DMS 273 (cell line): ENCODE measurements at regions not wholly inside any gene's neighbourhood (a gene's known extent, or its start where the extent isn't known, plus 50 kb on each side); places are given as distances from the start of the nearest gene placed in this dataset.
A peak's percentile ranks its signal among the peaks of the same experiment; 100 is the strongest.

ENCODE experiments used
- DNase-seq: peaks from one replicate; lab custom pipeline; 2025; ENCODE audit not compliant: unreplicated experiment; lab: John Stamatoyannopoulos, UW

GRCh38 chr9:81841333-81841732, 86.9 kb upstream of the SPATA31D4 start:
- no peak for DNase-seq

- no peak for DNase-seq
These were observed 84.1 kb upstream of the SPATA31D4 start for GRCh38 chr9:81844131-81844567.

GRCh38 chr9:81847181-81847915, 80.9 kb upstream of the SPATA31D4 start:
- no peak for DNase-seq

GRCh38 chr9:81848472-81848871, 79.8 kb upstream of the SPATA31D4 start:
- no peak for DNase-seq

GRCh38 chr9:81849631-81850259, 78.5 kb upstream of the SPATA31D4 start:
- DNase-seq: no peak

GRCh38 chr9:81850724-81851123, 77.5 kb upstream of the SPATA31D4 start:
- DNase-seq: no peak

GRCh38 chr9:81851340-81851739, 76.9 kb upstream of the SPATA31D4 start:
- DNase-seq: no peak

GRCh38 chr9:81852820-81853219, 75.4 kb upstream of the SPATA31D4 start:
- DNase-seq: no peak

GRCh38 chr9:81855538-81855937, 72.7 kb upstream of the SPATA31D4 start:
- no peak for DNase-seq

- DNase-seq: peak; percentile 35
These were observed 69.4 kb upstream of the SPATA31D4 start for GRCh38 chr9:81858657-81859430.

GRCh38 chr9:81860581-81860980, 67.6 kb upstream of the SPATA31D4 start:
- no peak for DNase-seq

- no peak for DNase-seq
These were observed 66.6 kb upstream of the SPATA31D4 start for GRCh38 chr9:81861644-81862043.

- DNase-seq: peak; percentile 14
These were observed 60.1 kb upstream of the SPATA31D4 start for GRCh38 chr9:81868145-81868544.

- no peak for DNase-seq
These were observed 56.5 kb upstream of the SPATA31D4 start for GRCh38 chr9:81871695-81872094.

GRCh38 chr9:81874250-81874649, 54.0 kb upstream of the SPATA31D4 start:
- no peak for DNase-seq

GRCh38 chr9:81874931-81875330, 53.3 kb upstream of the SPATA31D4 start:
- DNase-seq: no peak

GRCh38 chr9:81877047-81877446, 51.2 kb upstream of the SPATA31D4 start:
- no peak for DNase-seq
